NCI-H2171 (cell line): ENCODE measurements at regions not wholly inside any gene's neighbourhood (a gene's known extent, or its start where the extent isn't known, plus 50 kb on each side); places are given as distances from the start of the nearest gene placed in this dataset.
A peak's percentile ranks its signal among the peaks of the same experiment; 100 is the strongest.

Source experiments
- DNase-seq: peaks from one replicate; lab custom pipeline; 2025; lab: John Stamatoyannopoulos, UW

- DNase-seq: peak; percentile 9
Measured at GRCh38 chr2:193743089-193743488, 1548.4 kb upstream of the TMEFF2 start.

DNA sequence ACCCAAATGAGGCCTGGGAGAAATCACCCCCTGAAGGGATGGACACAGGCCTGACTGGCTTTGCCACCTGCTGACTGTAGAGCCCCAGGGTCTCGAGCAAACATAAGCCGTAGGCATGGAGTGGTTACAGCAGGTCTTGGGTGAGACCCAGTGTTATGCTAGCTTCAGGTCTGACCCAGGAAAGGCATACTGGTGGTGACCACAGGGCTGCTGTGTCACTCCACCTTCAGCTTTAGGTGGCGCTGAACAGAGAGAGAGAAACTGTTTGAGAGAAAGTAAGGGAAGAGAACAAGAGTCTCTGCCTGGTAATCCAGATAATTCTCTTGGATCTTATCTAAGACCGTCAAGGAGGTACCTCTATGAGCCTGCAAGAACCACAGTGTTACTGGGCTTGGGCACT is 1544.2 kb upstream of the TMEFF2 start:
- DNase-seq: no peak

GRCh38 chr2:193712912-193713311 is 1518.2 kb upstream of the TMEFF2 start:
- no peak for DNase-seq

DNA sequence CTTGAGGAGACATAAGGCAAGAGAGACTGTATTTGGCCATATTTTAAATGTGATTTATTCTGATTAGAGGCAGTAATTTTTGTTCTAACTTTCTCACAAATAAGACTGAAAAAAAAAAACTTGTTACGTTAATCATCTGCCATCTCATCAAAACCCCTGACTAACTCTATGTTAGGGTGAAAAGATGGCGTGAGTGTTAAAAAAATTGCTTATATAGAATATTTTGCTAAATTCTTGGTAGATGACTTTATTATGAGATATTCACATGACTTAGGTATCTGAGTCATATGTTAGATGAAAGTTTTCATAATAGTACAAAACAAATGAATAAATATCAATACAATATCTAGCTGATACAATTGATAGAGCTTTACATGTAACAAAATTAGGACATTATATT is 1508.7 kb upstream of the TMEFF2 start:
- DNase-seq: no peak

- DNase-seq: no peak
Measured at GRCh38 chr2:193701484-193701883, 1506.8 kb upstream of the TMEFF2 start.

DNA sequence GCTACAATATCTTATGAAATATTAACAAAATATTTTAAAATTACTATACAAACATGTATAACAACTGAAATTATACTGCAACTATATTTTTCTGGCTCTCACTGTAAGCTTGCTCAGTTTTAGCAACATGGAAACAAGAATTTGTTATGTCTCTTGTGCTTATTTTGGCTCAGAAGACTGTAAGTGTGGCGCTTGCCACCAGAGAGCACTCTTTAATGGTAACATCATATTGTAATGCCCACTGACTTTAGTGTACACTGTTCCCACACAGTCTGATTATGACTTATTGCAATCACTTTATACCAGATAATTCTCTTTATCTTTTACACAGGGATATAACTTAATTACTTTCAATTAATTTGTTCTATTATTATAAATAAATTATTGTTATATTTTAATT is 1500.6 kb upstream of the TMEFF2 start:
- DNase-seq: peak; percentile 7

GRCh38 chr2:193693758-193694157 is 1499.0 kb upstream of the TMEFF2 start:
- DNase-seq: no peak

GRCh38 chr2:193690572-193690971 is 1495.8 kb upstream of the TMEFF2 start:
- DNase-seq: no peak

DNA sequence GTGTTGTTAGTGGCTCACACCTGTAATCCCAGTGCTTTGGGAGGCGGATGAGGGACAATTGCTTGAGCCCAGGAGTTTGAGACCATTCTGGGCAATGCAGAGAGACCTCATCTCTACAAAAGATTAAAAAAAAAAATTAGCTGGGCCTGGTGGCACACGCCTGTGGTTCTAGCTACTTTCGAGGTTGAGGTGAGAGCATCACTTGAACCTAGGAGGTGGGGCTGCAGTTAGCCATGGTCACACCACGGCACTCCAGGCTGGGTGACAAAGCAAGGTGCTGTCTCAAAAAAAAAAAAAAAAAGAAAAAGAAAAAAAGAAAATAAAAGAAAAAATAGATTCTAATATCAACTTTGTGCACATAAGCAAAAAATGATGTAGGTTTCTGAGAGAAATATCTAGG is 1492.5 kb upstream of the TMEFF2 start:
- DNase-seq: no peak

DNA sequence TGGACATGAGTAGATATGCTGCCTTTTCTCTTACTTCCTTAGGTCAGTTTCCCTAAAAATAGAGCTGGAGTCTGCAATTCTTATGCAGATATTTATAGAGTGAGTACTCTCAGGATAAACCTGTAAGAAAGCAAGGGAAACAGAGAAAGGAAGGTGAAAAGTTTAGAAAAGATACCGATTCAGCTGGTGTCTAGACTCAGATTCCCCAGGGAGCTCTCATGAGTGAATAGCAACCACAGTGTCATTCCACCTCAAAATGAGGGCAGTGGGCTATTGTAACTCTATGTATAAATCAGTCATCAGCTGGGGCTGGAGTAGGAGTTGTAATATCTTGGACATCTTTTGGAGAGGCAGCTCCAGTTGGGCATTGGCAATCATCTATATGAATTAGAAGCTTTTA is 1485.1 kb upstream of the TMEFF2 start:
- DNase-seq: peak; percentile 21

DNA sequence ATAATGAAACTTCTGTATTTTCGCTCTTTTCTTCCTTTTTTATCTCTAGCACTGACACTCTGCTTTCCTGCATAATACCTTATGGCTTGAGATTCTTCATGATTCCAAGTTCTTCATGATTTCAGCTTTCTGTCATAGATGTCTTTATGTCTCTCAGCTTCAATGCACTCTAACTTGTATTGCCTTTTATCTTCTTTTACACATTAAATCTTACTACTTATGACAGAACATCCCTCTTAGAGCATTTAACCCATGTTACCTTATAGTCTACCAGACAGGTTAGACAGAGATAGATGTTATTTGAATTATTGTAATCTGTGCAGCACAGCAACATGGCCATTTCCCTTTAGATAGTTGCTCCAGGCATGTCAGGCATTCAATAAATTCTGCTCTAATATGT is 1475.7 kb upstream of the TMEFF2 start:
- no peak for DNase-seq

DNA sequence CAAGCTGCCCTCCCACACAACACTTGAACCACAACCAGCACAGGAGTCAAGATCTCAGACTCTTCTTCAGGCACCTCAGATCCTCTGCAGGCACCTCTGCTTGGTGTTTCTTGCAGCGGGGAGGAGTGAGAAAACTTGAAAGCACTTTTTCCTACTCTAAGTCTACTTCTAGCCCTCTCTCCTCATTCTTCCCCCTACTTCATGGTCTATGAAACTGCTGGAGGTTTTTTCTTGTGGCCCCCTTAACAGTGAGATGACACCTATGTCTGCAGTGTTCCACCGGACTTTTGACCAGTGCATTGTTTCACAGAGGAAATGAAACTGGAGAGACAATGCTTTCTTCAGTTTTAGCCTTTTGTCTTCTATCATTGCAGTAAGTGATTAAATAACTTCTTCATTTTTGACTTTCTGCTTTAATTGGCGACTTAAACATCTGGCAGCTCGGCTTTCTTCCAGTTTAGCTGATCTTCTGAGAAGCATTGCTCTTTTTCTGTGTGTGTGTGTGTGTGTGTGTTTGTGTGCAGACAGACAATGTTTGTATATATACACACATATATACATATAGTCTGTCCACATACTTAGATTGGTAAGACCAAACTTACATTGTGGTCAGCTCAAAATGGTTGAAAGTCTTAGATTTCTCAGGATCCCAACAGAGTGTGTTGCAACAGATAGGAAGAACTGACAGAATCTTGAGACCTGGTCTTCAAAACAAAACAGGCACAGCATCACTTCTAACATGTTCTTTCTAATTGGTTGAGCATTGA is 1474.0 kb upstream of the TMEFF2 start:
- no peak for DNase-seq

DNA sequence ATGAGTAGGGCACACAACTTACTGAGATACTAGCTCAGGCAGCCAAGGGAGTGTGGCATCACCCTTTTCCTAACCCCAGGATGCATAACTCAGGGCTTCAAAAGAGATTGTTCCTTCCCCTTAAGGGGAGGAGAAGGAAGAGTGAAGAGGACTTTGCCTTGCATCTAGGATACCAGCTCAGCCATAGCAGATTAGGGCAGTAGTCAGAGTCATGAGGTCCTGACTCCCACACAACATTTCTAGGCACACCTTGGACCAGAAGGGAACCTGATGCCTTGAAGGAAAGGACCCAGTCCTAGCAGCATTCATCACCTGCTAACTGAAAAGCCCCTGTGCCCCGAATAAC is 1433.2 kb upstream of the TMEFF2 start:
- no peak for DNase-seq

DNA sequence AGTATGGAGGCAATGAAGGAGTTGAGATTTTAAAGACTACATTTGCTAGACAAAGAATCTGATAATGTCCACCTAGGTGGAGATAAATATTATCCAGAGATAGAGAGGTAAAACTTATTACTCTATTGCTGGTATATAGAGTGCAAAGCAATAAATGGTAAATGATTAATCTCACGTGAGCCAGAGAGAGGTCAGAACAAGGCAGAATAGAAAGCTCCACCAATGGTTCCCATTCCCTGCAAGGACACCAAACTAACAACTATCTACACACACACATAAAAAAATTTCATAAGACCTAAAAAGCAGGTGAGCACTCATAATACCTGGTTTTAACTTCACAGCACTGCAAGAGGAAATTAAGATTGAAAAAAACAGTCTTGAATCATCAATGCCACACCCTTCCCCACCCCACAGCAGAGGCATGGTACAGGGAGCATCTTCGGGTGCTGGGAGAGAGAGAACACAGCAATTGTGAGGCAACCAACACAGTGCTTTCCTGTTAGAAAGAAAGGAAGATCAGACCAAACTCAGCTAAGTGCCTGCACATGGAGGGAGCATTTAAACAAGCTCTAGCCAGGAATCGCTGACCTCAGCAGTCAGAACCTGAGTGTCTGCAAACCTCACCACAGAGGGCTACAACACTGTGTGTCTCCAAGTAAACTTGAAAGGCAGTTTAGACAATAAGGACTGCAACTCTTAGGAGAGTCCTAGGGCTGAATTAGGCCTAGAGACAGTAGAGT is 1432.6 kb upstream of the TMEFF2 start:
- no peak for DNase-seq

DNA sequence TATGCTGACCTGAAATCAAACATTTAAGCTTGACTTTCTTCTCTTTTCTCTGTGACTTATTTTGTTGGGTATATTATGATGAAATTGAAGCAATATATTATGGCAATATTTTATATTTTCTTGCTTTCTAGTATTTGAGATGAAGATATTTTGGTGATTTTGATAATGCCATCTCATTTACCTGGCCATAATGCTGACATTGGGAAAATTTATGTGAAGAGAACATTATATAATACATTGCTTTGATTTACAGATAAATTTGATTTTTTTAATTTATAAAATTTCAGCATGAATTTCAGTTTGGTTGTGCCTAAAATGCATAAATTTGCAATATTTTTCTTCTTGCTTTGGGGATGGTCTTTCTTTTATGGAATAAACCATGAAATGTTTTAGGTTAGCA is 1413.7 kb upstream of the TMEFF2 start:
- no peak for DNase-seq

- DNase-seq: no peak
Measured at GRCh38 chr2:193590831-193591230, 1396.1 kb upstream of the TMEFF2 start.

DNA sequence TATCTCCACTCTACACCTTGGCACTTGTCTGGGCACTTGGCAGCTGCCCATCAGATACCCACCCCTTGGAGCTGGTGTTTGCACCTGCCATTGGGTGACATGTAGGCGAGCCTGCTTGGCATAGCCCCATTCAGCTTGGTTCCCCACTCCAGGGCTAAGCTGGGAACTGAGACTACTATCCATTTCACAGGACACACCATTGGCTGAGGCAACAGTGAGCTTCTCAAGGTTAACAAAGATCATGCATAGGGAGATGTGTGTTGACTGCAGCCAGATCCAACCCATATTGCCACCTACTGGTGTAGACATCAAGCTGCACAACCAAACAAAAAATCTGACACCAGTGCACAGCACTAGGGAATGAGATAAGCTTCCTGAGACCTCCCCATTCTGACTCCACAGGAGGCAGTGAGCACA is 1389.8 kb upstream of the TMEFF2 start:
- no peak for DNase-seq

DNA sequence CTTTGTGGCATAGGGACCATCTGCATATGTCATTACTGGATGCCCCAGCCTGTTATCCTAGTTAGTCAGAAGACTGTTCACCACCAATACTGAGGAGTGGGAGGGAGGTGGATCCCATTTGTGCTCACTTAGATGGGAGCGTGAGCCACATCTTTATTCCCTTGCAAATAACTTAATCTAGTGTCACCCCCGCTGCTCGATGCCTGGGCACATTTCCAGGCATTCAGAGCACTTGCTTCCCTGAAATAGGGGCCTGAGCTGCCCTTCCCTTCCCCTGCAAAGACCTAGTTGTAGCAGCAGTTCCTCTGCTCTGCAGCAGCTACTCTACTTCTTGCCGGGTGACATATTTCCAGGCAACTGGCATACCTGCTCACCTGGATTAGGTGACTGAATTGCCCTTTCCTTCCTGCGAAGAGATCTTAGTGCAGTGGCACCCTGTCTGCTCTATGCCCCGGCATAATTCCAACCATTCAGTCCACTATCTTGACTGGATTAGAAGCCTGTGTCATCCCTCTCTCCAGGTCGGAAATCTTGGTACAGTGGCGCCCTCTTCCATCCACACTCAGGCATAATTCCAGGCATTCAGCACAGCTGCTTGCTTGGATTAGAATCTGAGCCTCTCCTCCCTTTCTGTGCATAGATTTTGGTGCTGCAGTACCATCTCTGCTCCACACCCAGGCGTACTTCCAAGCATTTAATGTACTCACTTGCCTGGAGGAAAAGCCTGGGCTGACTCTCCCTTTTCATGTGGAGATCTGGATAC is 1389.1 kb upstream of the TMEFF2 start:
- no peak for DNase-seq

DNA sequence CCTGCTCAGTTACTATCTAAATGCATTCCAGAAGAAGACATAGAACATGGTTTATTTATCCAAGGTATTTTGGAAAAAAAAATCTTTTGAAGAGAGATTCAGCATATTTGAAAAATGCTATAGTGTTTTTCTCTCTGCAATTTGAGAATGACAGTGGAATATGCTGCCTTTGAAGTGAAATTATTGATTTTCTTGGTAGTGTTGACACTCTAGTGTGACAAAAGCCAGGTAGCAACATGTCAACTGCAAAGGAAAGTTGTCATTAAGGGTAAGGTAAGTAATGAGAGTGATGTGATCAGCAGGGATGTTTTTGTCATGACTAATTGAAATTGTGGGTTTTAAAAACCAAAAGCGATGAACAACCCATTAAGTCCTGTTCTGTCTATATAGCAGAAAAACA is 1387.1 kb upstream of the TMEFF2 start:
- no peak for DNase-seq

GRCh38 chr2:193580176-193580950 is 1385.6 kb upstream of the TMEFF2 start:
- no peak for DNase-seq

DNA sequence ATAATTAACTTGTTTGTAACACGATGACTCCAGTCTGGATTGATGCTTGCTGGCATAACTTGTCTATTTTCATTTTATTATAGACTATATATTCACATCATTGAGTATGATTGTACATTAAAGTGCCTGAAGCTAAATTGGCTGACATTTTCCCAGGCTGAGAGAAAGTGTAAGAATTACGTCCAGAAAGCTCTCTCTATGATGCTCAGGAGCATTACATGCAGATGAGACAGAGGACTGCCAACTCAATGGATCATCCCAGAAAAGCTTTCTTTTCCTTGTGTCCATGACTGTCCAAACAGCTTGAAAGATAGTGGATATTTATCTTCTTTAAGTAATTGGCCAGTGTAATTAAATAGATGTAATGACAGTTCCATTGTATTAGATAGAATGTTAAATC is 1372.2 kb upstream of the TMEFF2 start:
- DNase-seq: no peak

DNA sequence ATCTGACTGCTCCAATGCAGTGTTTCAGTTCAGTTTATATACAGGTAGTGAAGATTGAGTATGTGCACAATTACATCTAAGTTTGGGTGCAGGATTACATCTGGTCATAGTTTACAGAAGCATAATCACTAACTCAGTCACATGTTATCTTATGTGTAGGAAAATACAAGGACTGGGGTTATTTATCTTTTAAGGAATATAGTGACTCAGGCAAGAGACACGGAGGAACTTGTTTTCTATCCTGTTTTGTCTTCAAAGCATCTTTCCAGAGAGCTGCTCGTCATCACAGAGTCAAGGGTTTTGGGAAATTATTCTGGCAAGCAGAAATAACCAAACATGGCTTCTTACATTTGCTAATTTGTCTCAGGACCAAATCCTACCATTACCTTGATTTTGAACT is 1371.5 kb upstream of the TMEFF2 start:
- no peak for DNase-seq
